ENCODE measurements at regions not wholly inside any gene's neighbourhood (a gene's known extent, or its start where the extent isn't known, plus 50 kb on each side); places are given as distances from the start of the nearest gene placed in this dataset.

- Histone ChIP-seq H3K9me3 (replicated peaks; ENCODE audit: low read length) (peaks cover 6% of the 10 kb centered on the region), H3K4me1 (ENCODE audit: control insufficient read depth, insufficient read depth, low read length) (peaks cover 3% of the 10 kb centered on the region), H3K4me2 (ENCODE audit: low read length) (no peak overlapping the region), H3K4me3 (ENCODE audit: low read length) (no peak overlapping the region), H3K36me3 (ENCODE audit: insufficient read depth, low read length) (no peaks in the 10 kb centered on the region), H3K9ac (ENCODE audit: low read depth, low read length) (no peak overlapping the region), H3K27me3 (ENCODE audit: control insufficient read depth, insufficient read depth, low read length) (no peaks in the 10 kb centered on the region)
These were observed 119.9 kb upstream of the HS3ST1 start for GRCh38 chr4:11548597-11549082.

GRCh38 chr4:11546391-11547175 is 117.9 kb upstream of the HS3ST1 start:
- H3K27me3 ChIP-seq (ENCODE audit: control insufficient read depth, insufficient read depth, low read length) = no peaks in the 10 kb centered on the region
- H3K4me2 ChIP-seq (ENCODE audit: low read length) = no peak overlapping the region
- H3K4me3 ChIP-seq (ENCODE audit: low read length) = no peak overlapping the region
- H3K4me1 ChIP-seq (ENCODE audit: control insufficient read depth, insufficient read depth, low read length) = peaks cover 3% of the 10 kb centered on the region
- no peak overlapping the region for H3K9ac ChIP-seq (ENCODE audit: low read depth, low read length)
- no peaks in the 10 kb centered on the region for H3K36me3 ChIP-seq (ENCODE audit: insufficient read depth, low read length)
- H3K9me3 ChIP-seq (replicated peaks; ENCODE audit: low read length) = peaks cover 6% of the 10 kb centered on the region

- no peak overlapping the region for H3K4me3 ChIP-seq (ENCODE audit: low read length)
- no peaks in the 10 kb centered on the region for H3K36me3 ChIP-seq (ENCODE audit: insufficient read depth, low read length)
- peaks cover 6% of the 10 kb centered on the region for H3K9me3 ChIP-seq (replicated peaks; ENCODE audit: low read length)
- H3K9ac ChIP-seq (ENCODE audit: low read depth, low read length) = no peak overlapping the region
- H3K27me3 ChIP-seq (ENCODE audit: control insufficient read depth, insufficient read depth, low read length) = no peaks in the 10 kb centered on the region
- no peak overlapping the region for H3K4me2 ChIP-seq (ENCODE audit: low read length)
- H3K4me1 ChIP-seq (ENCODE audit: control insufficient read depth, insufficient read depth, low read length) = peaks cover 3% of the 10 kb centered on the region
These were observed 117.0 kb upstream of the HS3ST1 start for GRCh38 chr4:11545651-11546050.

- H3K9ac ChIP-seq (ENCODE audit: low read depth, low read length) = no peak overlapping the region
- no peak overlapping the region for H3K4me3 ChIP-seq (ENCODE audit: low read length)
- H3K36me3 ChIP-seq (ENCODE audit: insufficient read depth, low read length) = no peaks in the 10 kb centered on the region
- H3K4me2 ChIP-seq (ENCODE audit: low read length) = no peak overlapping the region
- H3K27me3 ChIP-seq (ENCODE audit: control insufficient read depth, insufficient read depth, low read length) = no peaks in the 10 kb centered on the region
- peaks cover 6% of the 10 kb centered on the region for H3K9me3 ChIP-seq (replicated peaks; ENCODE audit: low read length)
- peaks cover 3% of the 10 kb centered on the region for H3K4me1 ChIP-seq (ENCODE audit: control insufficient read depth, insufficient read depth, low read length)
These were observed 115.5 kb upstream of the HS3ST1 start for GRCh38 chr4:11544211-11544610.

GRCh38 chr4:11543706-11544105 is 115.0 kb upstream of the HS3ST1 start:
- no peaks in the 10 kb centered on the region for H3K36me3 ChIP-seq (ENCODE audit: insufficient read depth, low read length)
- H3K4me2 ChIP-seq (ENCODE audit: low read length) = no peak overlapping the region
- H3K4me3 ChIP-seq (ENCODE audit: low read length) = no peak overlapping the region
- H3K9me3 ChIP-seq (replicated peaks; ENCODE audit: low read length) = peaks cover 6% of the 10 kb centered on the region
- no peak overlapping the region for H3K9ac ChIP-seq (ENCODE audit: low read depth, low read length)
- peaks cover 3% of the 10 kb centered on the region for H3K4me1 ChIP-seq (ENCODE audit: control insufficient read depth, insufficient read depth, low read length)
- H3K27me3 ChIP-seq (ENCODE audit: control insufficient read depth, insufficient read depth, low read length) = no peaks in the 10 kb centered on the region

GRCh38 chr4:11542952-11543351 is 114.3 kb upstream of the HS3ST1 start:
- Histone ChIP-seq H3K4me1 (ENCODE audit: control insufficient read depth, insufficient read depth, low read length) (peaks cover 3% of the 10 kb centered on the region), H3K36me3 (ENCODE audit: insufficient read depth, low read length) (no peaks in the 10 kb centered on the region), H3K9me3 (replicated peaks; ENCODE audit: low read length) (peaks cover 6% of the 10 kb centered on the region), H3K4me3 (ENCODE audit: low read length) (no peak overlapping the region), H3K4me2 (ENCODE audit: low read length) (no peak overlapping the region), H3K27me3 (ENCODE audit: control insufficient read depth, insufficient read depth, low read length) (no peaks in the 10 kb centered on the region), H3K9ac (ENCODE audit: low read depth, low read length) (no peak overlapping the region)

GRCh38 chr4:11537846-11538245 is 109.2 kb upstream of the HS3ST1 start:
- no peak overlapping the region for H3K4me3 ChIP-seq (ENCODE audit: low read length)
- no peaks in the 10 kb centered on the region for H3K36me3 ChIP-seq (ENCODE audit: insufficient read depth, low read length)
- no peaks in the 10 kb centered on the region for H3K4me1 ChIP-seq (ENCODE audit: control insufficient read depth, insufficient read depth, low read length)
- no peak overlapping the region for H3K4me2 ChIP-seq (ENCODE audit: low read length)
- H3K9ac ChIP-seq (ENCODE audit: low read depth, low read length) = no peak overlapping the region
- H3K9me3 ChIP-seq (replicated peaks; ENCODE audit: low read length) = no peaks in the 10 kb centered on the region
- no peaks in the 10 kb centered on the region for H3K27me3 ChIP-seq (ENCODE audit: control insufficient read depth, insufficient read depth, low read length)

GRCh38 chr4:11535333-11535732 is 106.6 kb upstream of the HS3ST1 start:
- Histone ChIP-seq H3K4me1 (ENCODE audit: control insufficient read depth, insufficient read depth, low read length) (no peaks in the 10 kb centered on the region), H3K9ac (ENCODE audit: low read depth, low read length) (no peak overlapping the region), H3K4me2 (ENCODE audit: low read length) (no peak overlapping the region), H3K9me3 (replicated peaks; ENCODE audit: low read length) (no peaks in the 10 kb centered on the region), H3K36me3 (ENCODE audit: insufficient read depth, low read length) (no peaks in the 10 kb centered on the region), H3K4me3 (ENCODE audit: low read length) (no peak overlapping the region), H3K27me3 (ENCODE audit: control insufficient read depth, insufficient read depth, low read length) (no peaks in the 10 kb centered on the region)

GRCh38 chr4:11534623-11535302 is 106.1 kb upstream of the HS3ST1 start:
- H3K4me2 ChIP-seq (ENCODE audit: low read length) = no peak overlapping the region

GRCh38 chr4:11532138-11532537 is 103.4 kb upstream of the HS3ST1 start:
- Histone ChIP-seq H3K9me3 (replicated peaks; ENCODE audit: low read length) (no peaks in the 10 kb centered on the region), H3K4me1 (ENCODE audit: control insufficient read depth, insufficient read depth, low read length) (no peaks in the 10 kb centered on the region), H3K27me3 (ENCODE audit: control insufficient read depth, insufficient read depth, low read length) (no peaks in the 10 kb centered on the region), H3K9ac (ENCODE audit: low read depth, low read length) (no peak overlapping the region), H3K4me3 (ENCODE audit: low read length) (no peak overlapping the region), H3K4me2 (ENCODE audit: low read length) (no peak overlapping the region), H3K36me3 (ENCODE audit: insufficient read depth, low read length) (no peaks in the 10 kb centered on the region)

More at GRCh38 chr4:11534623-11535302, 106.1 kb upstream of the HS3ST1 start:
- Histone ChIP-seq H3K4me3 (ENCODE audit: low read length) (no peak overlapping the region), H3K4me1 (ENCODE audit: control insufficient read depth, insufficient read depth, low read length) (no peaks in the 10 kb centered on the region), H3K36me3 (ENCODE audit: insufficient read depth, low read length) (no peaks in the 10 kb centered on the region), H3K27me3 (ENCODE audit: control insufficient read depth, insufficient read depth, low read length) (no peaks in the 10 kb centered on the region), H3K9ac (ENCODE audit: low read depth, low read length) (no peak overlapping the region), H3K9me3 (replicated peaks; ENCODE audit: low read length) (no peaks in the 10 kb centered on the region)

- H3K9ac ChIP-seq (ENCODE audit: low read depth, low read length) = no peak overlapping the region
- H3K27me3 ChIP-seq (ENCODE audit: control insufficient read depth, insufficient read depth, low read length) = no peaks in the 10 kb centered on the region
- no peaks in the 10 kb centered on the region for H3K9me3 ChIP-seq (replicated peaks; ENCODE audit: low read length)
- H3K36me3 ChIP-seq (ENCODE audit: insufficient read depth, low read length) = no peaks in the 10 kb centered on the region
- H3K4me1 ChIP-seq (ENCODE audit: control insufficient read depth, insufficient read depth, low read length) = no peaks in the 10 kb centered on the region
- H3K4me2 ChIP-seq (ENCODE audit: low read length) = no peak overlapping the region
- H3K4me3 ChIP-seq (ENCODE audit: low read length) = no peak overlapping the region
These were observed 101.0 kb upstream of the HS3ST1 start for GRCh38 chr4:11529625-11530201.
